Epithelial cell of proximal tubule (primary cell): ENCODE measurements at regions not wholly inside any gene's neighbourhood (a gene's known extent, or its start where the extent isn't known, plus 50 kb on each side); places are given as distances from the start of the nearest gene placed in this dataset.
A peak's percentile ranks its signal among the peaks of the same experiment; 100 is the strongest.

Source experiments
- DNase-seq: peaks from one replicate; pipeline ENCODE4 v3.0.0-alpha.2; 2011; ENCODE audit warnings: low read depth
- H3K4me3 ChIP-seq: 2 replicates; pipeline ENCODE4 v1.5.1; 2011; ENCODE audit warnings: low read depth, mild to moderate bottlenecking, low read length
- TF ChIP-seq, protein P1 (sequence below): conservative IDR thresholded peaks from 2 replicates; pipeline ENCODE4 v1.5.1; 2012; ENCODE audit warnings: low read depth, mild to moderate bottlenecking, low read length

DNA sequence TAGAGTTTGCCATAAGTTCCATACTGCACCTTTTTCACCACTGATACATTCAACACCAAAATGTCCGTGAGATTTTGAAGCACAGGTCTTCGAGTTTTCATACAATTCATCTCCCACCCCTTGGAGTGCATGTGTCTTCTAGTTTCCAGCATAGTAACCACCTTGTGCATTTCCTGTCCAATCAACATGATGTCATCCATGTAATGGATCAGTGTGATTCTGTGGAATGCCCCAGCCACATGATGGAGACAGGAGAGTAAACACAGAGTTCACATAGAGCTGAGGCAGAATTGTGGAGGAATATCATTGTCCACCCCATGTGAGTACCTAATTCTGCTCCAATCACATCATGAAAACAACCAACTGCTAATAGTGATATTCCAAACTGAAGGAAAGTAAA, 441.5 kb upstream of the CDH6 start:
- H3K4me3 ChIP-seq: no peak overlapping the region
- TF ChIP-seq, protein P1, sequence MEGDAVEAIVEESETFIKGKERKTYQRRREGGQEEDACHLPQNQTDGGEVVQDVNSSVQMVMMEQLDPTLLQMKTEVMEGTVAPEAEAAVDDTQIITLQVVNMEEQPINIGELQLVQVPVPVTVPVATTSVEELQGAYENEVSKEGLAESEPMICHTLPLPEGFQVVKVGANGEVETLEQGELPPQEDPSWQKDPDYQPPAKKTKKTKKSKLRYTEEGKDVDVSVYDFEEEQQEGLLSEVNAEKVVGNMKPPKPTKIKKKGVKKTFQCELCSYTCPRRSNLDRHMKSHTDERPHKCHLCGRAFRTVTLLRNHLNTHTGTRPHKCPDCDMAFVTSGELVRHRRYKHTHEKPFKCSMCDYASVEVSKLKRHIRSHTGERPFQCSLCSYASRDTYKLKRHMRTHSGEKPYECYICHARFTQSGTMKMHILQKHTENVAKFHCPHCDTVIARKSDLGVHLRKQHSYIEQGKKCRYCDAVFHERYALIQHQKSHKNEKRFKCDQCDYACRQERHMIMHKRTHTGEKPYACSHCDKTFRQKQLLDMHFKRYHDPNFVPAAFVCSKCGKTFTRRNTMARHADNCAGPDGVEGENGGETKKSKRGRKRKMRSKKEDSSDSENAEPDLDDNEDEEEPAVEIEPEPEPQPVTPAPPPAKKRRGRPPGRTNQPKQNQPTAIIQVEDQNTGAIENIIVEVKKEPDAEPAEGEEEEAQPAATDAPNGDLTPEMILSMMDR: no peak
- peak; percentile 71 for DNase-seq

DNA sequence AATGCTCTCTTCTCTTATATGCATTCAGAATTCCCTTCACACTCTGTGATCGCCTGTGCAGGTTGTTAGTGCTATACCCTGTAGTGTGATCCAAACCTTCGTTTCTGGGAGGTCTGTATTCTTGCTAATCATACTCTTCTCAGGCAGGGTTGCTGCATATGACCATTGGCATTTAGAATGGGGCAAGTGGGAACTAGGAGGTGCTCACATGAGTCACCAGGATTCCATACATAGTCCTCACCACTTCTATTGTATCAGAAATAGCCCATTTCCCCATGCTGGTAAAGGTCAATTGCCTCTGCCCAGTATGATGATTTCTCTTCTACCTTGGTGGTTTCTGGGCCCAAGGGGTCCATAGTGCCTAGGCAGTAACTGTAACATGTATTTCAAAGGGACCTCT, 443.5 kb upstream of the CDH6 start:
- H3K4me3 ChIP-seq: no peak overlapping the region
- TF ChIP-seq, protein P1: no peak
- DNase-seq: peak; percentile 42

DNA sequence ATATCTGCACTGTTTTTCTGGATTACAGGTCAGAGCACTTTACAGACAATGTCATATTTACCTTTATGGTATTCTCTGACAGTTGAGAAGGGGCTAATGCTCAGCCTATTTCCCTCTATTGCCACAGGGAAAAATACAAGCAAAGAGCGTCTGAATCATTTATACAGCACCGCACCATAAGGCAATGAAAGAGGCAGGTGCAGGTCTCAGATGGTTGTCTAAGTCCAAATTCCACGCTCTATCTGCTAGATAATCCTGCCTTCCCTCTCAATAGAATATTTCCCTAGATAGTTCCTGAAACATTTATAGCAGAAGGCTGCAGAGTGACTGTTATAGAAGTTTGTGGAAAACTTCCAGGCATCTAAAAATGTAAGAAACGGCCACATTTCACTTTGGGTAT, 446.1 kb upstream of the CDH6 start:
- no peak overlapping the region for H3K4me3 ChIP-seq
- DNase-seq: no peak
- TF ChIP-seq, protein P1: no peak

DNA sequence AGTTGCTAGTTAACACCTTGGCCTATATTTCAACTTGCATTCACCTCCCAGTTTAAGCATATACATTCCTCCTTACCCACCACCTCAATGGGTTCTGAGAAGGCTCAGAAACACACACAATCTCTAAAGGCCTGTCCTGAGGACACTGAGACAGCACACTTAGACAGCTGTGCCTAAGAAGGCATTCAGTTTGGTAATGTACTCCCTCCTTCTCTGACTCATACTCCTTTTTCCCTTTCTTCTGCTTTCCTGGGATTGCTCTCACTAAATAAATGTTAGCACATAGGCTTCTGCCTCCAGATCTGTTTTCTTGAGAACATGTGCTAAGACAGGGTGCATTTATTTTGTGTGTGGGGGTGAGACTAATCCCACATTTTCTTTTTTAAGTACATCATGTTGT, 456.8 kb upstream of the CDH6 start:
- TF ChIP-seq, protein P1: no peak
- no peak overlapping the region for H3K4me3 ChIP-seq
- DNase-seq: no peak

DNA sequence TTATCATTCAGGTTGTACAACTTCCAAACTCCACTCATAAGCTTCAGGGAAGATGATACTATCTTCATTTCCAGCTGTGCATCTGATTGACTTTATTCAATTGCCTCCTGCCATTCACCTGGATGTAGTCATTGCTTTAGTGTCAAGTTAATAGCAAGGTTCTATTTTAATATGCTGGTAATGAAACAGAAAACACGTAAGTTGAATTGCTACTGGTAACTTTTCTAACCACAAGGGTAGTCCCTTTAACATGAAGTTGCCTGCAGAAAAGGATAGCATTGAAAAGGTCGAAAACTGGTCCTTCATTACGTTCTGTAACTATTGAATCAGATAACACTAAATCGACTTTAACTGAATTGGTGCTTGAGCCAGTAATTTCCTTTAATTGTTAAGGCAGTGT, 459.4 kb upstream of the CDH6 start:
- TF ChIP-seq, protein P1: no peak
- H3K4me3 ChIP-seq: no peak overlapping the region
- DNase-seq: no peak

DNA sequence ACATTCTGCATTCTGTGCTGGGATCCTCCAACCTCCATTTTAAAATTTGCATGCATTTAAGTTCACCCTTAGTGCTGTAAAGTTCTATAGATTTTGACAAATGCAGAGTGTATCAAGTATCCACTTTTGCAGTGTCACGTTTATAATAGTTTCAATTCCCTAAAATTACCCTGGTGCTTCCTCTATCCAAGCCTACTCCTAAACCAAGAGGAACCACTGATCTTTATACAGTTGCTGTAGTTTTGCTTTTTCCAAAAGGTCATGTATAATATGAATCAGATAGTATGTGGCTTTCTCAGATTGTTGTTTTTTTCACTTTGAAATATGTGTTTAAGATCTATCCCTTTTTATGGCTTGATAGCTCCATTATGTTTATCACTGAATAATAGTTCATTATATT, 468.4 kb upstream of the CDH6 start:
- TF ChIP-seq, protein P1: no peak

DNA sequence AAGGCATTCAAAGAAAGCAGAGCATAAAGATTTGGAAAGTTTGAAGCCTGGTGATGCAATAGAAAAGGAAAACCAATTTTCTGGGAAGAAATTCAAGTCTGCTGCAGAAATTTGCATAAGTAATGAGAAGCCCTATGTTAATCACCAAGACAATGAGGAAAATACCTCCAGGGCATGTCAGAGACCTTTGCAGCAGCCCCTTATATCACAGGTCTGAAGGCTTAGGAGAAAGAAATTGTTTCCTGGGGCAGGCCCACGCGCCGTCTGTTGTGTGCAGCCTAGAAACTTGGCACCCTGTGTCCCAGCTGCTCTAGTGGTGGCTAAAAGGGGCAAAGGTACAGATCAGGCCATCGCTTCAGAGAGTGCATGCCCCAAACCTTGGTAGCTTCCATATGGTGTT, 495.3 kb upstream of the CDH6 start:
- DNase-seq: no peak
- no peak overlapping the region for H3K4me3 ChIP-seq
- TF ChIP-seq, protein P1: no peak

More for the DNA sequence above, 468.4 kb upstream of the CDH6 start:
- no peak for DNase-seq
- H3K4me3 ChIP-seq: no peak overlapping the region
